Transverse colon (tissue), 4 donors: ENCODE measurements at regions not wholly inside any gene's neighbourhood (a gene's known extent, or its start where the extent isn't known, plus 50 kb on each side); places are given as distances from the start of the nearest gene placed in this dataset.
A peak's percentile ranks its signal among the peaks of the same experiment; 100 is the strongest.

Experiments used
- DNase-seq: peaks from one replicate; pipeline ENCODE4 v3.0.0-alpha.2; 2019
- H3K27ac ChIP-seq, 4 donors: fragments of 200-600 bp; sonication (generic); 2 replicates each; pipeline ENCODE4 v1.5.1; 2016 to 2018; ENCODE audit warnings: inconsistent platforms in 4 of 4
- H3K27me3 ChIP-seq: fragments of 200-600 bp; sonication (generic); 2 replicates; pipeline ENCODE4 v1.5.1; 2017; ENCODE audit warnings: inconsistent platforms
- H3K36me3 ChIP-seq, 4 donors: fragments of 200-600 bp; sonication (generic); 2 replicates each; pipeline ENCODE4 v1.5.1; 2017 to 2019; ENCODE audit warnings: inconsistent platforms in 4 of 4
- H3K4me1 ChIP-seq, 4 donors: fragments of 200-600 bp; sonication (generic); 2 replicates each; pipeline ENCODE4 v1.5.1; 2017 to 2020; ENCODE audit warnings: inconsistent platforms in 4 of 4
- H3K4me3 ChIP-seq, 4 donors: fragments of 200-600 bp; sonication (generic); 1 replicate in 1 of 4; 2 replicates in 3 of 4; pipeline versions ENCODE4 v1.5.1 to v1.6.1; 2017 to 2019; ENCODE audit warnings: inconsistent platforms in 4 of 4
- H3K9me3 ChIP-seq, 2 donors: fragments of 200-600 bp; sonication (generic); 2 replicates each; pipeline ENCODE4 v1.5.1; 2017 to 2019; ENCODE audit warnings: inconsistent platforms in 2 of 2
- EP300 ChIP-seq: sonication (generic); formaldehyde crosslinking; IDR thresholded peaks from one replicate; pipeline ENCODE4 v1.6.1; 2017; ENCODE audit warnings: antibody characterized with exemption, low read depth
- POLR2A ChIP-seq: fragments of 450-650 bp; IDR thresholded peaks from one replicate; pipeline ENCODE4 v1.6.1; 2016; ENCODE audit warnings: antibody characterized with exemption, mild to moderate bottlenecking, moderate library complexity
- POLR2AphosphoS5 ChIP-seq, 3 donors: sonication (generic); formaldehyde crosslinking; IDR thresholded peaks; one replicate each; pipeline ENCODE4 v1.6.1; 2016; ENCODE audit warnings: antibody characterized with exemption in 3 of 3
- WGBS, 2 donors: methylation state at CpG; one replicate each; pipeline ENCODE4 v1.1.5; 2018; ENCODE audit warnings: low coverage in 1 of 2; 5-methylcytosine and 5-hydroxymethylcytosine counted together
- in situ Hi-C, 4 donors: fragments of 200-750 bp; cut with MboI; loops; one replicate each; pipeline versions ENCODE4 v1.15.0 to v1.15.1; 2017; ENCODE audit warnings: low sequenced_read_pairs in 3 of 4, low pct_ligation_motif_present in 1 of 4, low pct_unique_long_range_greater_than_20kb in 1 of 4
- intact Hi-C: fragments of 100-400 bp; cut with DNase I; formaldehyde crosslinking; loops from one replicate; pipeline ENCODE4 v1.15.1; 2023; ENCODE audit warnings: low total_unique reads
- TF ChIP-seq, protein P1 (sequence below), 5 experiments: fragments of 200-600 bp in 3 of 5; fragments of 450-650 bp in 2 of 5; sonication (generic) in 3 of 5; IDR thresholded peaks; 1 replicate in 2 of 5; 2 replicates in 3 of 5; pipeline ENCODE4 v1.5.1; 2016 to 2017; ENCODE audit warnings: antibody characterized with exemption in 5 of 5, inconsistent platforms in 3 of 5, mild to moderate bottlenecking in 2 of 5, moderate library complexity in 1 of 5

DNA sequence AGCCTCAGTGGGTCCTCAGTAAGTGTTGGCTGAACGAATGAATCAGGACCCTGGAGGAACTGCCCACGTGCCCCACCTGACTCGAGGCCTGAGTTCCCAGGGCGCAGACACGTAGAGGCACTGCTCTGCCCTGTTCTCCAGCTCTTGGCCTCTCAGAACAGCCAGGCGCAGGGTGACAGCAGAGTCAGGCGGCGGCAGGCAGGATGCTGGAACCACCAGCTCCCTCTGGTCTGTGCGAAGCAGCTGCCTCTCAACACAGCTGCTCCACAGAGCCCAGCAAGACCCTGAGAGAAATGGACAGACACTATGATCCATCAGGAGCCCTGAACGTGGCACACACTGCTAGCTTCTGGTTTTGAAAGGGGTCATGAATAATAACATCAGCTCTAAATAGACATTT lies 53.1 kb upstream of the BCO1 start:
- TF ChIP-seq, protein P1, sequence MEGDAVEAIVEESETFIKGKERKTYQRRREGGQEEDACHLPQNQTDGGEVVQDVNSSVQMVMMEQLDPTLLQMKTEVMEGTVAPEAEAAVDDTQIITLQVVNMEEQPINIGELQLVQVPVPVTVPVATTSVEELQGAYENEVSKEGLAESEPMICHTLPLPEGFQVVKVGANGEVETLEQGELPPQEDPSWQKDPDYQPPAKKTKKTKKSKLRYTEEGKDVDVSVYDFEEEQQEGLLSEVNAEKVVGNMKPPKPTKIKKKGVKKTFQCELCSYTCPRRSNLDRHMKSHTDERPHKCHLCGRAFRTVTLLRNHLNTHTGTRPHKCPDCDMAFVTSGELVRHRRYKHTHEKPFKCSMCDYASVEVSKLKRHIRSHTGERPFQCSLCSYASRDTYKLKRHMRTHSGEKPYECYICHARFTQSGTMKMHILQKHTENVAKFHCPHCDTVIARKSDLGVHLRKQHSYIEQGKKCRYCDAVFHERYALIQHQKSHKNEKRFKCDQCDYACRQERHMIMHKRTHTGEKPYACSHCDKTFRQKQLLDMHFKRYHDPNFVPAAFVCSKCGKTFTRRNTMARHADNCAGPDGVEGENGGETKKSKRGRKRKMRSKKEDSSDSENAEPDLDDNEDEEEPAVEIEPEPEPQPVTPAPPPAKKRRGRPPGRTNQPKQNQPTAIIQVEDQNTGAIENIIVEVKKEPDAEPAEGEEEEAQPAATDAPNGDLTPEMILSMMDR (IDR thresholded peaks at IDR 0.05) = no peak
- TF ChIP-seq EP300 = no peak
- no peak for TF ChIP-seq POLR2A
- TF ChIP-seq POLR2AphosphoS5 (IDR thresholded peaks at IDR 0.05) = no peak
- no peaks in the 10 kb centered on the region for H3K27me3 ChIP-seq
- intact Hi-C loops = no loop called here
- no peak overlapping the region for H3K27ac ChIP-seq
- DNase-seq = no peak
- no peaks in the 10 kb centered on the region for H3K36me3 ChIP-seq
- no peak overlapping the region for H3K4me3 ChIP-seq
- no peaks in the 10 kb centered on the region for H3K9me3 ChIP-seq
- in situ Hi-C loops = no loop called here
- H3K4me1 ChIP-seq = no peaks in the 10 kb centered on the region
- WGBS, 2 donors = 67 to 77% methylated on average over 1 to 10 of the region's 10 CpGs

- Histone ChIP-seq H3K27me3 (no peaks in the 10 kb centered on the region), H3K27ac (peak overlapping the region; percentile 53 to 68 (median 64)), H3K4me1 (no peaks in the 10 kb centered on the region), H3K9me3 (no peaks in the 10 kb centered on the region), H3K36me3 (no peaks in the 10 kb centered on the region), H3K4me3 (no peak overlapping the region)
- DNase-seq = peak; percentile 63
- WGBS, 2 donors = 47% methylated on average over 13 of the region's 13 CpGs; no CpG with 5 or more reads in 1 of the 2 donors
- in situ Hi-C loops (no loop called here), intact Hi-C loops (no loop called here)
- TF ChIP-seq, protein P1 (IDR thresholded peaks at IDR 0.05) = no peak
- TF ChIP-seq POLR2AphosphoS5 (IDR thresholded peaks at IDR 0.05) = peak in 2 of 3 donors; percentile 14 to 42
Observed at GRCh38 chr16:81181013-81181720, 57.3 kb upstream of the BCO1 start.

- Histone ChIP-seq H3K27ac (peak overlapping the region; percentile 53 to 68 (median 64)), H3K4me3 (no peak overlapping the region), H3K36me3 (no peaks in the 10 kb centered on the region), H3K4me1 (no peaks in the 10 kb centered on the region), H3K9me3 (no peaks in the 10 kb centered on the region), H3K27me3 (no peaks in the 10 kb centered on the region)
- intact Hi-C loops (no loop called here), in situ Hi-C loops (no loop called here)
- DNase-seq = no peak
- 57% methylated on average over 2 to 6 of the region's 6 CpGs for WGBS, 2 donors
- TF ChIP-seq POLR2AphosphoS5 (IDR thresholded peaks at IDR 0.05) (no peak), POLR2A (no peak), EP300 (no peak)
- TF ChIP-seq, protein P1 (IDR thresholded peaks at IDR 0.05) = no peak
Observed at GRCh38 chr16:81180578-81180977, 57.9 kb upstream of the BCO1 start.

GRCh38 chr16:81179219-81179618 lies 59.3 kb upstream of the BCO1 start:
- no peak for DNase-seq
- TF ChIP-seq EP300 (no peak), POLR2AphosphoS5 (IDR thresholded peaks at IDR 0.05) (no peak), POLR2A (no peak)
- TF ChIP-seq, protein P1 (IDR thresholded peaks at IDR 0.05) = no peak
- in situ Hi-C loops (no loop called here), intact Hi-C loops (no loop called here)
- Histone ChIP-seq H3K27me3 (no peaks in the 10 kb centered on the region), H3K27ac (no peak overlapping the region), H3K9me3 (no peaks in the 10 kb centered on the region), H3K4me1 (no peaks in the 10 kb centered on the region), H3K4me3 (no peak overlapping the region), H3K36me3 (no peaks in the 10 kb centered on the region)
- WGBS, 2 donors = 41 to 76% methylated on average over 2 to 7 of the region's 7 CpGs
